IMR-90 (cell line): ENCODE measurements at regions not wholly inside any gene's neighbourhood (a gene's known extent, or its start where the extent isn't known, plus 50 kb on each side); places are given as distances from the start of the nearest gene placed in this dataset.

ENCODE experiments used
- ATAC-seq: fragments of 200-7000 bp; cut with Tn5 transposase; 2 replicates; pipeline ENCODE4 v1.9.1; 2020; ENCODE audit warnings: low read depth, mild to moderate bottlenecking, moderate library complexity
- BruUV-seq: library from RNA; stranded (reverse); fragments of 400-500 nt; replicated peaks from 2 replicates; lab custom pipeline; 2021; lab: Mats Ljungman, UMichigan
- CTCF ChIA-PET: fragments of 300-600 bp; formaldehyde crosslinking; extraction: SDS; loops from one replicate; lab custom pipeline; 2021; ENCODE audit warnings: antibody characterized with exemption; lab: Yijun Ruan, JAX
- POLR2A ChIA-PET: fragments of 300-600 bp; sonication (Branson Sonifier 250); formaldehyde crosslinking; loops from one replicate; lab custom pipeline; 2022; ENCODE audit warnings: antibody characterized with exemption; ENCODE audit not compliant: unreplicated experiment; lab: Charles Lee
- DNase-seq: peaks from one replicate; pipeline ENCODE4 v3.0.0; 2013
- H2AFZ ChIP-seq: replicated peaks from 2 replicates; pipeline ENCODE3; 2013; ENCODE audit warnings: low read length, mild to moderate bottlenecking; ENCODE audit not compliant: poor library complexity
- H2AK5ac ChIP-seq: 2 replicates; pipeline ENCODE4 v1.6.1; 2013; ENCODE audit warnings: low read depth, low read length, inconsistent platforms
- H2AK9ac ChIP-seq: replicated peaks from 2 replicates; pipeline ENCODE3; 2013; ENCODE audit warnings: mild to moderate bottlenecking, low read depth, low read length, moderate library complexity; ENCODE audit not compliant: poor library complexity
- H2BK120ac ChIP-seq: 2 replicates; pipeline ENCODE4 v1.6.1; 2013; ENCODE audit warnings: low read depth, low read length, inconsistent platforms
- H2BK15ac ChIP-seq: 3 replicates; pipeline ENCODE4 v1.6.1; 2013; ENCODE audit warnings: low read depth, low read length, inconsistent platforms
- H2BK20ac ChIP-seq: 2 replicates; pipeline ENCODE4 v1.6.1; 2013; ENCODE audit warnings: low read depth, mild to moderate bottlenecking, inconsistent platforms, low read length, moderate library complexity
- H2BK5ac ChIP-seq: 2 replicates; pipeline ENCODE4 v1.6.1; 2013; ENCODE audit warnings: mild to moderate bottlenecking, low read depth, low read length, inconsistent platforms; ENCODE audit not compliant: poor library complexity, severe bottlenecking
- H3K14ac ChIP-seq: replicated peaks from 2 replicates; pipeline ENCODE4 v1.6.1; 2013; ENCODE audit warnings: low read depth, low read length, inconsistent platforms
- H3K18ac ChIP-seq: 2 replicates; pipeline ENCODE4 v1.6.1; 2013; ENCODE audit warnings: low read depth, low read length, control low read depth
- H3K23ac ChIP-seq: 2 replicates; pipeline ENCODE4 v1.6.1; 2013; ENCODE audit warnings: low read depth, low read length, inconsistent platforms
- H3K27ac ChIP-seq: 2 replicates; pipeline ENCODE4 v1.5.1; 2013; ENCODE audit warnings: mild to moderate bottlenecking, control low read depth, low read length; ENCODE audit not compliant: insufficient read depth
- H3K27me3 ChIP-seq: 2 replicates; pipeline ENCODE4 v1.6.1; 2013; ENCODE audit warnings: low read length; ENCODE audit not compliant: control insufficient read depth, insufficient read depth
- H3K36me3 ChIP-seq: 2 replicates; pipeline ENCODE4 v1.6.1; 2013; ENCODE audit warnings: low read length, mixed read lengths; ENCODE audit not compliant: control insufficient read depth, insufficient read depth
- H3K4ac ChIP-seq: 2 replicates; pipeline ENCODE4 v1.6.1; 2013; ENCODE audit warnings: low read depth, low read length, inconsistent platforms
- H3K4me1 ChIP-seq: 2 replicates; pipeline ENCODE4 v1.6.1; 2013; ENCODE audit warnings: low read length, mixed read lengths; ENCODE audit not compliant: control insufficient read depth, insufficient read depth
- H3K4me2 ChIP-seq: 2 replicates; pipeline ENCODE4 v1.6.1; 2013; ENCODE audit warnings: low read depth, mild to moderate bottlenecking, control low read depth, low read length, moderate library complexity
- H3K4me3 ChIP-seq: 2 replicates; pipeline ENCODE4 v1.5.1; 2013; ENCODE audit warnings: low read depth, mild to moderate bottlenecking, control low read depth, low read length, moderate library complexity; ENCODE audit not compliant: insufficient read depth
- H3K56ac ChIP-seq: 2 replicates; pipeline ENCODE4 v1.6.1; 2013; ENCODE audit warnings: low read length, inconsistent platforms; ENCODE audit not compliant: insufficient read depth; ENCODE audit errors: extremely low read depth
- H3K79me1 ChIP-seq, 2 experiments: 2 replicates each; pipeline ENCODE4 v1.6.1; 2013; ENCODE audit warnings: low read length in 2 of 2, inconsistent platforms in 1 of 2, low read depth in 1 of 2
- H3K9ac ChIP-seq: 2 replicates; pipeline ENCODE4 v1.6.1; 2013; ENCODE audit warnings: low read depth, low read length, control low read depth
- H3K9me1 ChIP-seq: 2 replicates; pipeline ENCODE4 v1.6.1; 2013; ENCODE audit warnings: low read length, inconsistent platforms; ENCODE audit not compliant: insufficient read depth
- H3K9me3 ChIP-seq: 2 replicates; pipeline ENCODE4 v1.6.1; 2013; ENCODE audit warnings: low read length; ENCODE audit not compliant: control insufficient read depth, insufficient read depth
- H4K20me1 ChIP-seq: 2 replicates; pipeline ENCODE4 v1.6.1; 2013; ENCODE audit warnings: low read length, inconsistent platforms; ENCODE audit not compliant: insufficient read depth
- H4K5ac ChIP-seq: 2 replicates; pipeline ENCODE4 v1.6.1; 2013; ENCODE audit warnings: mild to moderate bottlenecking, low read depth, low read length, control low read depth
- H4K8ac ChIP-seq, 2 experiments: 2 replicates each; pipeline ENCODE4 v1.6.1; 2013; ENCODE audit warnings: low read depth in 2 of 2, low read length in 2 of 2, control low read depth in 1 of 2, inconsistent platforms in 1 of 2
- H4K91ac ChIP-seq: 2 replicates; pipeline ENCODE4 v1.6.1; 2013; ENCODE audit warnings: low read depth, low read length, inconsistent platforms; ENCODE audit not compliant: insufficient read depth
- CEBPB ChIP-seq: IDR thresholded peaks from 2 replicates; pipeline ENCODE4 v1.6.1; 2012; ENCODE audit warnings: low read depth, low read length, improper control_type of control experiment
- FOS ChIP-seq: fragments of 150-350 bp; IDR thresholded peaks from 2 replicates; pipeline ENCODE4 v1.6.1; 2016; ENCODE audit warnings: low read depth, low read length
- MAFK ChIP-seq: IDR thresholded peaks from 2 replicates; pipeline ENCODE4 v1.6.1; 2012; ENCODE audit warnings: low read depth, low read length, improper control_type of control experiment
- MAZ ChIP-seq: IDR thresholded peaks from 2 replicates; pipeline ENCODE4 v1.6.1; 2012; ENCODE audit warnings: low read depth, mild to moderate bottlenecking, low read length, improper control_type of control experiment, moderate library complexity, borderline replicate concordance
- MXI1 ChIP-seq: IDR thresholded peaks from 2 replicates; pipeline ENCODE4 v1.6.1; 2012; ENCODE audit warnings: low read depth, mild to moderate bottlenecking, low read length, moderate library complexity, borderline replicate concordance
- NFE2L2 ChIP-seq: fragments of 150-350 bp; IDR thresholded peaks from 2 replicates; pipeline ENCODE4 v1.6.1; 2016; ENCODE audit warnings: low read depth, mild to moderate bottlenecking, low read length
- POLR2A ChIP-seq: IDR thresholded peaks from 2 replicates; pipeline ENCODE4 v1.6.1; 2012; ENCODE audit warnings: mild to moderate bottlenecking, low read depth, low read length
- RAD21 ChIP-seq: IDR thresholded peaks from 2 replicates; pipeline ENCODE4 v1.6.1; 2012; ENCODE audit warnings: low read length, improper control_type of control experiment
- RCOR1 ChIP-seq: IDR thresholded peaks from 2 replicates; pipeline ENCODE4 v1.6.1; 2012; ENCODE audit warnings: mild to moderate bottlenecking, low read length, improper control_type of control experiment; ENCODE audit not compliant: insufficient replicate concordance
- RFX5 ChIP-seq: IDR thresholded peaks from 2 replicates; pipeline ENCODE4 v1.8.0; 2012; ENCODE audit warnings: low read depth, mild to moderate bottlenecking, low read length, moderate library complexity
- SMC3 ChIP-seq: fragments of 150-350 bp; IDR thresholded peaks from 2 replicates; pipeline ENCODE4 v1.6.1; 2016; ENCODE audit warnings: low read depth, mild to moderate bottlenecking, antibody characterized with exemption, low read length, moderate library complexity
- WGBS, 2 experiments: methylation state at CpG; one replicate each; pipeline versions ENCODE4 v1.1.5 to v1.1.7; 2013; ENCODE audit warnings: missing lambda C conversion rate in 2 of 2; ENCODE audit not compliant: insufficient read length in 1 of 2; ENCODE audit errors: extremely low coverage in 2 of 2; 5-methylcytosine and 5-hydroxymethylcytosine counted together
- dilution Hi-C: fragments of 300-500 bp; cut with HindIII; formaldehyde crosslinking; loops from one replicate; pipeline ENCODE4 v1.14.3; 2018; ENCODE audit warnings: low sequenced_read_pairs; ENCODE audit not compliant: unreplicated experiment
- in situ Hi-C: fragments of 300-500 bp; cut with MboI; formaldehyde crosslinking; loops from 3 replicates; pipeline ENCODE4 v1.14.3; 2019; ENCODE audit warnings: low sequenced_read_pairs, inconsistent platforms, mixed read lengths
- intact Hi-C: fragments of 100-400 bp; cut with micrococcal nuclease; formaldehyde crosslinking; loops from 2 replicates; pipeline ENCODE4 v1.10.0; 2022
- TF ChIP-seq, protein P1 (sequence below): conservative IDR thresholded peaks from 2 replicates; pipeline ENCODE4 v1.5.1; 2012; ENCODE audit warnings: mild to moderate bottlenecking, low read depth, low read length, improper control_type of control experiment
- TF ChIP-seq, protein P2 (sequence below): fragments of 150-350 bp; IDR thresholded peaks from 2 replicates; pipeline ENCODE4 v1.6.1; 2016; ENCODE audit warnings: low read depth, mild to moderate bottlenecking, low read length, moderate library complexity, borderline replicate concordance

DNA sequence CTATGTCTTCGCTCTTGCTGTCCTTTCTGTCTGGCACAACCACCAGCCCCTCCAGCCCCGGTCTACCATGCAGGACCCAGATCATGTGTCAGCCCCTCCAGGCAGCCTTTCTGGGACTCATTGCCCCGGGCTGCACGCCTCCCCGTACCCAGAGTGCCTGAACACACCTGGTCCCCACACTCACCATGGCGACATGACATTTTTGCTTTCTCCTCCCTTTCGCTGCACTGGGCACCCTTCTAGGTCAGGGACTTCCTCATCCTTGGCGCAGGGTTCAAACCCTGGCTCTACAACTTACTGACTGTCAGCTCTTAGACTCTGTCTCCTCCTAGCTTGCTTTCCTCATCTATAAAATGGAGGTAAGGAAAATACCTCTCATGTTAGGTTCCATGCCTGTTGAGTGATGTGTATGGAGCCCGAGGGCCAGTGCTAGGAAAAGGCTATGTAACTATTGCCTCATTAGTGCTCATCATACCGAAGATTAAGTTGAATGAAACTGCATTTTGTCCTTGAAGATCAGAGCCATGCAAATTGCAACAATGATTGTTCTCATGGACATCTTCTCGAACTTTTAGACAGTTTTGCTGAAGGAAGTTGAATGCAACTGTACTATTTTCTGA is 49.7 kb upstream of the TIAM2 start:
- H3K14ac ChIP-seq, result no peak overlapping the region
- CTCF ChIA-PET, result no interaction called here

More for the DNA sequence above, 49.7 kb upstream of the TIAM2 start:
- Histone ChIP-seq H4K20me1 (no peaks in the 10 kb centered on the region), H4K91ac (no peak overlapping the region), H2BK120ac (no peak overlapping the region), H3K9ac (no peak overlapping the region), H2BK20ac (no peak overlapping the region), H2AK5ac (no peak overlapping the region), H3K9me3 (no peaks in the 10 kb centered on the region), H2AFZ (no peak overlapping the region), H3K4ac (no peak overlapping the region), H3K23ac (no peak overlapping the region), H3K4me1 (no peaks in the 10 kb centered on the region), H2BK15ac (no peak overlapping the region), H3K4me2 (no peak overlapping the region), H3K27me3 (no peaks in the 10 kb centered on the region), H4K8ac (no peak overlapping the region), H3K36me3 (peaks cover 5% of the 10 kb centered on the region; the same call in 1 of the 2 replicates), H3K9me1 (no peaks in the 10 kb centered on the region; the same call in 1 of the 2 replicates), H2AK9ac (no peak overlapping the region), H2BK5ac (no peak overlapping the region), H3K56ac (no peak overlapping the region), H3K27ac (no peak overlapping the region), H3K4me3 (no peak overlapping the region), H3K18ac (no peak overlapping the region), H4K5ac (no peak overlapping the region), H3K79me1 (no peaks in the 10 kb centered on the region)
- POLR2A ChIA-PET, result no interaction called here
- in situ Hi-C loops, result no loop called here
- DNase-seq, result no peak
- ATAC-seq, result no peak
- no TSS peak for BruUV-seq
- TF ChIP-seq MAFK (no peak), POLR2A (no peak), MAZ (no peak), SMC3 (no peak), RAD21 (no peak), RCOR1 (no peak), NFE2L2 (no peak), RFX5 (no peak), FOS (no peak), CEBPB (no peak), MXI1 (no peak)
- TF ChIP-seq, protein P1, sequence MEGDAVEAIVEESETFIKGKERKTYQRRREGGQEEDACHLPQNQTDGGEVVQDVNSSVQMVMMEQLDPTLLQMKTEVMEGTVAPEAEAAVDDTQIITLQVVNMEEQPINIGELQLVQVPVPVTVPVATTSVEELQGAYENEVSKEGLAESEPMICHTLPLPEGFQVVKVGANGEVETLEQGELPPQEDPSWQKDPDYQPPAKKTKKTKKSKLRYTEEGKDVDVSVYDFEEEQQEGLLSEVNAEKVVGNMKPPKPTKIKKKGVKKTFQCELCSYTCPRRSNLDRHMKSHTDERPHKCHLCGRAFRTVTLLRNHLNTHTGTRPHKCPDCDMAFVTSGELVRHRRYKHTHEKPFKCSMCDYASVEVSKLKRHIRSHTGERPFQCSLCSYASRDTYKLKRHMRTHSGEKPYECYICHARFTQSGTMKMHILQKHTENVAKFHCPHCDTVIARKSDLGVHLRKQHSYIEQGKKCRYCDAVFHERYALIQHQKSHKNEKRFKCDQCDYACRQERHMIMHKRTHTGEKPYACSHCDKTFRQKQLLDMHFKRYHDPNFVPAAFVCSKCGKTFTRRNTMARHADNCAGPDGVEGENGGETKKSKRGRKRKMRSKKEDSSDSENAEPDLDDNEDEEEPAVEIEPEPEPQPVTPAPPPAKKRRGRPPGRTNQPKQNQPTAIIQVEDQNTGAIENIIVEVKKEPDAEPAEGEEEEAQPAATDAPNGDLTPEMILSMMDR, result no peak
- TF ChIP-seq, protein P2, sequence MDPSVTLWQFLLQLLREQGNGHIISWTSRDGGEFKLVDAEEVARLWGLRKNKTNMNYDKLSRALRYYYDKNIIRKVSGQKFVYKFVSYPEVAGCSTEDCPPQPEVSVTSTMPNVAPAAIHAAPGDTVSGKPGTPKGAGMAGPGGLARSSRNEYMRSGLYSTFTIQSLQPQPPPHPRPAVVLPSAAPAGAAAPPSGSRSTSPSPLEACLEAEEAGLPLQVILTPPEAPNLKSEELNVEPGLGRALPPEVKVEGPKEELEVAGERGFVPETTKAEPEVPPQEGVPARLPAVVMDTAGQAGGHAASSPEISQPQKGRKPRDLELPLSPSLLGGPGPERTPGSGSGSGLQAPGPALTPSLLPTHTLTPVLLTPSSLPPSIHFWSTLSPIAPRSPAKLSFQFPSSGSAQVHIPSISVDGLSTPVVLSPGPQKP, result no peak
- dilution Hi-C loops, result no loop called here
- intact Hi-C loops, result no loop called here
- 94% methylated on average over 6 of the region's 11 CpGs; no CpG with 5 or more reads in 1 of the 2 experiments for WGBS, 2 experiments
